H1 (cell line): ENCODE measurements at regions not wholly inside any gene's neighbourhood (a gene's known extent, or its start where the extent isn't known, plus 50 kb on each side); places are given as distances from the start of the nearest gene placed in this dataset.

Experiments
- CTCF ChIA-PET: fragments of 300-600 bp; sonication (Branson Sonifier 250); formaldehyde crosslinking; loops from one replicate; lab custom pipeline; 2021; ENCODE audit not compliant: partially characterized antibody; lab: Charles Lee
- POLR2A ChIA-PET: fragments of 300-600 bp; sonication (Branson Sonifier 250); formaldehyde crosslinking; loops from one replicate; lab custom pipeline; 2021; ENCODE audit warnings: inconsistent platforms; ENCODE audit not compliant: partially characterized antibody; lab: Charles Lee
- DNase-seq, 2 experiments: peaks; one replicate each; pipeline versions ENCODE4 v3.0.0 to v3.0.0-alpha.2; 2010 to 2022; ENCODE audit warnings: low spot score in 2 of 2, low read depth in 1 of 2, mixed read lengths in 1 of 2
- FAIRE-seq: peaks from 2 replicates; lab custom pipeline; 2011; peaks lifted over from hg19 to GRCh38; lab: Jason Lieb, UNC
- H2AFZ ChIP-seq: 2 replicates; pipeline ENCODE4 v1.8.1; 2012; ENCODE audit warnings: low read length, inconsistent platforms
- H2AK5ac ChIP-seq: 2 replicates; pipeline ENCODE4 v1.6.1; 2013; ENCODE audit warnings: low read depth, low read length
- H2BK120ac ChIP-seq: replicated peaks from 2 replicates; pipeline ENCODE3; 2013; ENCODE audit warnings: low read depth, low read length, inconsistent platforms
- H2BK12ac ChIP-seq: 2 replicates; pipeline ENCODE4 v1.6.1; 2013; ENCODE audit warnings: low read depth, low read length
- H2BK15ac ChIP-seq: 2 replicates; pipeline ENCODE4 v1.6.1; 2013; ENCODE audit warnings: low read length
- H2BK20ac ChIP-seq: 2 replicates; pipeline ENCODE4 v1.6.1; 2013; ENCODE audit warnings: low read length
- H2BK5ac ChIP-seq: 2 replicates; pipeline ENCODE4 v1.6.1; 2013; ENCODE audit warnings: low read depth, low read length
- H3K14ac ChIP-seq: 2 replicates; pipeline ENCODE4 v1.6.1; 2013; ENCODE audit warnings: inconsistent platforms; ENCODE audit not compliant: insufficient read length
- H3K18ac ChIP-seq: 2 replicates; pipeline ENCODE4 v1.6.1; 2013; ENCODE audit warnings: low read length; ENCODE audit errors: extremely low read depth
- H3K23ac ChIP-seq: 2 replicates; pipeline ENCODE4 v1.6.1; 2013; ENCODE audit warnings: inconsistent platforms; ENCODE audit not compliant: insufficient read length
- H3K23me2 ChIP-seq: 2 replicates; pipeline ENCODE4 v1.6.1; 2013; ENCODE audit warnings: low read depth, low read length
- H3K27ac ChIP-seq: 2 replicates; pipeline ENCODE4 v1.6.1; 2011; ENCODE audit warnings: low read depth, low read length, inconsistent platforms
- H3K27me3 ChIP-seq, 4 experiments: replicated peaks in 1 of 4; 1 replicate in 1 of 4; 2 replicates in 3 of 4; pipeline versions ENCODE4 v1.6.1 to v1.8.1; 2011 to 2013; ENCODE audit warnings: low read length in 3 of 4, mild to moderate bottlenecking in 3 of 4, inconsistent platforms in 2 of 4, mixed read lengths in 2 of 4, moderate library complexity in 1 of 4; ENCODE audit not compliant: control insufficient read depth in 3 of 4, insufficient read depth in 3 of 4; ENCODE audit errors: extremely low read depth in 1 of 4
- H3K36me3 ChIP-seq, 4 experiments: 2 replicates each; pipeline versions ENCODE4 v1.6.1 to v1.8.1; 2011 to 2013; ENCODE audit warnings: mild to moderate bottlenecking in 4 of 4, low read length in 3 of 4, moderate library complexity in 2 of 4, control low read depth in 1 of 4, inconsistent platforms in 1 of 4; ENCODE audit not compliant: insufficient read depth in 4 of 4, control insufficient read depth in 2 of 4
- H3K4ac ChIP-seq: replicated peaks from 2 replicates; pipeline ENCODE3; 2013; ENCODE audit warnings: low read length, low read depth, mixed read lengths, inconsistent platforms; ENCODE audit not compliant: insufficient read length
- H3K4me1 ChIP-seq, 4 experiments: replicated peaks in 1 of 4; 1 replicate in 1 of 4; 2 replicates in 3 of 4; pipeline versions ENCODE4 v1.6.1 to v1.8.1; 2011 to 2013; ENCODE audit warnings: low read length in 3 of 4, inconsistent platforms in 2 of 4, mixed read lengths in 1 of 4; ENCODE audit not compliant: insufficient read depth in 4 of 4, control insufficient read depth in 3 of 4
- H3K4me2 ChIP-seq, 2 experiments: 2 replicates each; pipeline versions ENCODE4 v1.6.1 to v1.8.1; 2011 to 2013; ENCODE audit warnings: low read depth in 2 of 2, low read length in 2 of 2, control low read depth in 1 of 2, inconsistent platforms in 1 of 2, mild to moderate bottlenecking in 1 of 2; ENCODE audit not compliant: insufficient read depth in 1 of 2
- H3K4me3 ChIP-seq, 4 experiments: fragments of 200-600, 300-600 bp in 1 of 4; sonication (generic), shearing (Covaris generic), sonication (Bioruptor Twin) in 1 of 4; 2 replicates each; pipeline versions ENCODE4 v1.5.1 to v1.8.1; 2011 to 2016; ENCODE audit warnings: low read length in 4 of 4, low read depth in 3 of 4, control low read depth in 2 of 4, inconsistent platforms in 2 of 4, mild to moderate bottlenecking in 2 of 4, mixed read lengths in 1 of 4, moderate library complexity in 1 of 4; ENCODE audit not compliant: insufficient read depth in 2 of 4; ENCODE audit errors: extremely low read depth in 1 of 4
- H3K56ac ChIP-seq: replicated peaks from 2 replicates; pipeline ENCODE3; 2013; ENCODE audit warnings: low read depth, mild to moderate bottlenecking, mixed read lengths, low read length, inconsistent platforms; ENCODE audit not compliant: insufficient read length
- H3K79me1 ChIP-seq: 2 replicates; pipeline ENCODE4 v1.6.1; 2013; ENCODE audit warnings: low read depth, low read length, control low read depth
- H3K79me2 ChIP-seq, 2 experiments: 2 replicates each; pipeline versions ENCODE4 v1.6.1 to v1.8.1; 2012 to 2013; ENCODE audit warnings: low read length in 2 of 2, mild to moderate bottlenecking in 2 of 2, inconsistent platforms in 1 of 2; ENCODE audit not compliant: insufficient read depth in 2 of 2, control insufficient read depth in 1 of 2
- H3K9ac ChIP-seq, 4 experiments: replicated peaks in 1 of 4; 1 replicate in 1 of 4; 2 replicates in 3 of 4; pipeline versions ENCODE4 v1.6.1 to v1.8.1; 2011 to 2013; ENCODE audit warnings: low read depth in 3 of 4, low read length in 3 of 4, control low read depth in 2 of 4, mild to moderate bottlenecking in 2 of 4, moderate library complexity in 2 of 4, inconsistent platforms in 1 of 4; ENCODE audit errors: extremely low read depth in 1 of 4
- H3K9me3 ChIP-seq, 2 experiments: 2 replicates each; pipeline versions ENCODE4 v1.6.1 to v1.8.1; 2012 to 2013; ENCODE audit warnings: mild to moderate bottlenecking in 2 of 2, moderate library complexity in 2 of 2, control low read depth in 1 of 2, inconsistent platforms in 1 of 2, low read depth in 1 of 2, low read length in 1 of 2, mixed read lengths in 1 of 2; ENCODE audit not compliant: insufficient read depth in 2 of 2
- H4K20me1 ChIP-seq, 2 experiments: replicated peaks in 1 of 2; 2 replicates each; pipeline versions ENCODE3 to v1.8.1; 2011 to 2013; ENCODE audit warnings: inconsistent platforms in 2 of 2, low read length in 2 of 2, mild to moderate bottlenecking in 1 of 2; ENCODE audit not compliant: insufficient read depth in 2 of 2, control insufficient read depth in 1 of 2
- H4K5ac ChIP-seq: 2 replicates; pipeline ENCODE4 v1.6.1; 2013; ENCODE audit warnings: low read length, low read depth, mixed read lengths, inconsistent platforms; ENCODE audit not compliant: insufficient read length
- H4K8ac ChIP-seq: 2 replicates; pipeline ENCODE4 v1.8.0; 2013; ENCODE audit warnings: mild to moderate bottlenecking, moderate library complexity, low read length, inconsistent platforms; ENCODE audit not compliant: insufficient read depth; ENCODE audit errors: extremely low read depth
- H4K91ac ChIP-seq: replicated peaks from 2 replicates; pipeline ENCODE3; 2013; ENCODE audit warnings: low read length, mixed read lengths, inconsistent platforms; ENCODE audit not compliant: insufficient read length
- CHD2 ChIP-seq: IDR thresholded peaks from 2 replicates; pipeline ENCODE4 v1.6.1; 2012; ENCODE audit warnings: low read length, improper control_type of control experiment
- EZH2 ChIP-seq: fragments of 200-600 bp; sonication (generic); IDR thresholded peaks from 2 replicates; pipeline ENCODE4 v1.7.1; 2012; ENCODE audit warnings: low read depth, mild to moderate bottlenecking, moderate library complexity, low read length, inconsistent platforms; ENCODE audit not compliant: severe bottlenecking
- POU5F1 ChIP-seq: IDR thresholded peaks from 2 replicates; pipeline ENCODE4 v1.6.1; 2011; ENCODE audit warnings: low read depth, mild to moderate bottlenecking, low read length, moderate library complexity
- RBBP5 ChIP-seq: IDR thresholded peaks from 2 replicates; pipeline ENCODE4 v1.7.1; 2012; ENCODE audit warnings: low read depth, mild to moderate bottlenecking, inconsistent platforms, low read length, moderate library complexity, borderline replicate concordance
- TAF7 ChIP-seq: optimal IDR thresholded peaks from 2 replicates; pipeline ENCODE3; 2011; ENCODE audit warnings: low read depth, mild to moderate bottlenecking, inconsistent platforms, low read length, moderate library complexity, borderline replicate concordance
- WGBS, 2 experiments: shearing (Covaris generic) in 1 of 2; methylation state at CpG; one replicate each; pipeline versions ENCODE4 v1.1.6 to v1.1.7; 2013 to 2015; ENCODE audit warnings: low lambda C conversion rate in 2 of 2, mixed read lengths in 2 of 2, inconsistent platforms in 1 of 2, low coverage in 1 of 2, missing lambda C conversion rate in 1 of 2; ENCODE audit not compliant: insufficient replicate concordance in 2 of 2, insufficient coverage in 1 of 2, insufficient read length in 1 of 2; ENCODE audit errors: extremely low coverage in 1 of 2, missing lambda C conversion rate in 1 of 2; 5-methylcytosine and 5-hydroxymethylcytosine counted together

- Histone ChIP-seq H3K36me3 (no peaks in the 10 kb centered on the region), H2BK20ac (no peak overlapping the region), H3K4me2 (no peak overlapping the region), H4K91ac (no peak overlapping the region), H3K27me3 (no peaks in the 10 kb centered on the region), H3K79me2 (no peaks in the 10 kb centered on the region), H4K5ac (no peak overlapping the region), H2BK15ac (no peak overlapping the region), H3K23ac (no peak overlapping the region), H3K56ac (no peak overlapping the region), H3K18ac (no peak overlapping the region; the same call in 1 of the 2 replicates), H2AFZ (0 out of 2 replicates have a peak overlapping the region, but pooled peaks have one; percentile 2), H4K8ac (no peak overlapping the region), H2BK12ac (no peak overlapping the region), H3K27ac (no peak overlapping the region), H3K4me3 (no peak overlapping the region), H4K20me1 (no peaks in the 10 kb centered on the region), H3K4me1 (no peaks in the 10 kb centered on the region), H3K14ac (no peak overlapping the region), H3K9ac (no peak overlapping the region), H3K79me1 (no peaks in the 10 kb centered on the region), H3K9me3 (no peaks in the 10 kb centered on the region), H2BK5ac (no peak overlapping the region), H3K23me2 (no peaks in the 10 kb centered on the region), H3K4ac (no peak overlapping the region), H2AK5ac (no peak overlapping the region), H2BK120ac (no peak overlapping the region)
- 94% methylated on average over 3 of the region's 3 CpGs; no CpG with 5 or more reads in 1 of the 2 experiments for WGBS, 2 experiments
- peak; percentile 24 for FAIRE-seq
- no peak for DNase-seq
- POLR2A ChIA-PET, result no interaction called here
- TF ChIP-seq POU5F1 (no peak), CHD2 (no peak), TAF7 (no peak), RBBP5 (no peak), EZH2 (no peak)
- CTCF ChIA-PET, result interaction anchor here (1.2 to 1.4 kb wide), 2 partner anchors 11 to 13 kb away, joined by 3 read pairs; no protein-coding TSS in a partner anchor
Measured at GRCh38 chr14:34241185-34241711, 220.8 kb downstream of the SPTSSA start.
